ENCODE measurements at regions not wholly inside any gene's neighbourhood (a gene's known extent, or its start where the extent isn't known, plus 50 kb on each side); places are given as distances from the start of the nearest gene placed in this dataset.
"Not testable (repeated sequence)": the region's sequence is repeated elsewhere in the genome, so short reads cannot be mapped to it uniquely, and the experiment has no call there.

DNA sequence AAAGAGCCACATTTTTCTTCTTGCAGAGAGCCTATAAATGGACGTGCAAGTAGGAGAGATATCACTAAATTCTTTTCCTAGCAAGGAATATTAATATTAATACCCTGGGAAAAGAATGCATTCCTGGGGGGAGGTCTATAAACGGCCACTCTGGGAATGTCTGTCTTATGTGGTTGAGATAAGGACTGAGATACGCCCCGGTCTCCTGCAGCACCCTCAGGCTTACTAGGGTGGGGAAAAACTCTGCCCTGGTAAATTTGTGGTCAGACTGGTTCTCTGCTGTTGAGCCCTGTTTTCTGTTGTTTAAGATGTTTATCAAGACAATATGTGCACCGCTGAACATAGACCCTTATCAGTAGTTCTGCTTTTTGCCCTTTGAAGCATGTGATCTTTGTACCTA, 75.6 kb downstream of the ZNF467 start:
- TF ChIP-seq, protein P1, sequence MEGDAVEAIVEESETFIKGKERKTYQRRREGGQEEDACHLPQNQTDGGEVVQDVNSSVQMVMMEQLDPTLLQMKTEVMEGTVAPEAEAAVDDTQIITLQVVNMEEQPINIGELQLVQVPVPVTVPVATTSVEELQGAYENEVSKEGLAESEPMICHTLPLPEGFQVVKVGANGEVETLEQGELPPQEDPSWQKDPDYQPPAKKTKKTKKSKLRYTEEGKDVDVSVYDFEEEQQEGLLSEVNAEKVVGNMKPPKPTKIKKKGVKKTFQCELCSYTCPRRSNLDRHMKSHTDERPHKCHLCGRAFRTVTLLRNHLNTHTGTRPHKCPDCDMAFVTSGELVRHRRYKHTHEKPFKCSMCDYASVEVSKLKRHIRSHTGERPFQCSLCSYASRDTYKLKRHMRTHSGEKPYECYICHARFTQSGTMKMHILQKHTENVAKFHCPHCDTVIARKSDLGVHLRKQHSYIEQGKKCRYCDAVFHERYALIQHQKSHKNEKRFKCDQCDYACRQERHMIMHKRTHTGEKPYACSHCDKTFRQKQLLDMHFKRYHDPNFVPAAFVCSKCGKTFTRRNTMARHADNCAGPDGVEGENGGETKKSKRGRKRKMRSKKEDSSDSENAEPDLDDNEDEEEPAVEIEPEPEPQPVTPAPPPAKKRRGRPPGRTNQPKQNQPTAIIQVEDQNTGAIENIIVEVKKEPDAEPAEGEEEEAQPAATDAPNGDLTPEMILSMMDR (IDR thresholded peaks at IDR 0.05; ENCODE audit: low read length) = not testable (repeated sequence)
- TF ChIP-seq EZH2phosphoT487 (IDR thresholded peaks at IDR 0.05; ENCODE audit: low read length); EZH2 (optimal IDR thresholded peaks at IDR 0.05; ENCODE audit: low read depth, low read length): not testable (repeated sequence)
